Erythroblast (primary cell): ENCODE measurements at regions not wholly inside any gene's neighbourhood (a gene's known extent, or its start where the extent isn't known, plus 50 kb on each side); places are given as distances from the start of the nearest gene placed in this dataset.

ENCODE experiments used
- GATA1 ChIP-seq: IDR thresholded peaks from 2 replicates; pipeline ENCODE4 v1.6.1; 2011; ENCODE audit warnings: low read depth, mild to moderate bottlenecking, control low read depth, low read length, moderate library complexity
- POLR2A ChIP-seq: IDR thresholded peaks from 2 replicates; pipeline ENCODE4 v1.6.1; 2011; ENCODE audit warnings: mild to moderate bottlenecking, low read length

GRCh38 chr12:18932715-18933114 lies 194.8 kb downstream of the CAPZA3 start:
- TF ChIP-seq POLR2A = no peak
- TF ChIP-seq GATA1 = no peak
